ENCODE measurements at regions not wholly inside any gene's neighbourhood (a gene's known extent, or its start where the extent isn't known, plus 50 kb on each side); places are given as distances from the start of the nearest gene placed in this dataset.

DNA sequence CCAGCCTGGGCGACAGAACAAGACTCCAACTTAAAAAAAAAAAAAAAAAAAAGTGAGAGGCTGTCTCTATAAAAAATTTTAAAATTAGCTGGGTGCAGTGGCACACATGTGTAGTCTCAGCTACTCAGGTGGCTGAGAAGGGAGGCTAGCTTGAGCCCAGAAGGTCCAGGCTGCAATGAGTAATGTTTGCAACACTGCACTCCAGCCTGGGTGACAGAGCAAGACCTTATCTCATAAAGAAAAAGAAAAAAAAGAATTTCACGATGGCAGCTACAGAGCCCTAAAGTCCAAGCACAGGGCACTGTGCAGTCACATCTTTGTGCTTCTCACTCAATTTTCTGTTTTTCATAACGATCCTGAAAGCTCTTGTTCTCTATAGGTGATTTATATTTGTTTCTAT, 209.5 kb upstream of the KCTD7 start:
- TF ChIP-seq, protein P1, sequence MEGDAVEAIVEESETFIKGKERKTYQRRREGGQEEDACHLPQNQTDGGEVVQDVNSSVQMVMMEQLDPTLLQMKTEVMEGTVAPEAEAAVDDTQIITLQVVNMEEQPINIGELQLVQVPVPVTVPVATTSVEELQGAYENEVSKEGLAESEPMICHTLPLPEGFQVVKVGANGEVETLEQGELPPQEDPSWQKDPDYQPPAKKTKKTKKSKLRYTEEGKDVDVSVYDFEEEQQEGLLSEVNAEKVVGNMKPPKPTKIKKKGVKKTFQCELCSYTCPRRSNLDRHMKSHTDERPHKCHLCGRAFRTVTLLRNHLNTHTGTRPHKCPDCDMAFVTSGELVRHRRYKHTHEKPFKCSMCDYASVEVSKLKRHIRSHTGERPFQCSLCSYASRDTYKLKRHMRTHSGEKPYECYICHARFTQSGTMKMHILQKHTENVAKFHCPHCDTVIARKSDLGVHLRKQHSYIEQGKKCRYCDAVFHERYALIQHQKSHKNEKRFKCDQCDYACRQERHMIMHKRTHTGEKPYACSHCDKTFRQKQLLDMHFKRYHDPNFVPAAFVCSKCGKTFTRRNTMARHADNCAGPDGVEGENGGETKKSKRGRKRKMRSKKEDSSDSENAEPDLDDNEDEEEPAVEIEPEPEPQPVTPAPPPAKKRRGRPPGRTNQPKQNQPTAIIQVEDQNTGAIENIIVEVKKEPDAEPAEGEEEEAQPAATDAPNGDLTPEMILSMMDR (IDR thresholded peaks at IDR 0.05; ENCODE audit: extremely low read depth in 1 of 2, insufficient read depth in 1 of 2, low read depth in 1 of 2, low read length in 2 of 2) = no peak
- no peak for TF ChIP-seq EZH2 (IDR thresholded peaks at IDR 0.05; ENCODE audit: borderline replicate concordance, low read depth, low read length, severe bottlenecking)
- no peak for TF ChIP-seq POLR2A (IDR thresholded peaks at IDR 0.05; ENCODE audit: low read depth, low read length)
- TF ChIP-seq POLR2AphosphoS5 (IDR thresholded peaks at IDR 0.05; ENCODE audit: insufficient read depth, low read depth, low read length) = no peak
- TF ChIP-seq, protein P2, sequence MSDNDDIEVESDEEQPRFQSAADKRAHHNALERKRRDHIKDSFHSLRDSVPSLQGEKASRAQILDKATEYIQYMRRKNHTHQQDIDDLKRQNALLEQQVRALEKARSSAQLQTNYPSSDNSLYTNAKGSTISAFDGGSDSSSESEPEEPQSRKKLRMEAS (IDR thresholded peaks at IDR 0.05; ENCODE audit: insufficient read depth, insufficient read length) = no peak
